ENCODE measurements at regions not wholly inside any gene's neighbourhood (a gene's known extent, or its start where the extent isn't known, plus 50 kb on each side); places are given as distances from the start of the nearest gene placed in this dataset.

- no peak for DNase-seq
- intact Hi-C loops (cut with DNase I), result no loop called here
These were observed 1028.3 kb downstream of the SORCS1 start for GRCh38 chr10:106136175-106136574.

GRCh38 chr10:106134326-106135000 is 1030.0 kb downstream of the SORCS1 start:
- intact Hi-C loops (cut with DNase I), result no loop called here
- DNase-seq, result no peak

GRCh38 chr10:106133451-106133850 is 1031.1 kb downstream of the SORCS1 start:
- intact Hi-C loops (cut with DNase I), result no loop called here
- no peak for DNase-seq

GRCh38 chr10:106132956-106133355 is 1031.5 kb downstream of the SORCS1 start:
- intact Hi-C loops (cut with DNase I), result no loop called here
- no peak for DNase-seq

GRCh38 chr10:106114656-106115186 is 1049.8 kb downstream of the SORCS1 start:
- intact Hi-C loops (cut with DNase I), result no loop called here
- DNase-seq, result no peak

- intact Hi-C loops (cut with DNase I), result no loop called here
- no peak for DNase-seq
These were observed 1053.3 kb downstream of the SORCS1 start for GRCh38 chr10:106111246-106111645.

GRCh38 chr10:106107706-106108105 is 1056.8 kb downstream of the SORCS1 start:
- intact Hi-C loops (cut with DNase I), result no loop called here

GRCh38 chr10:106106114-106106513 is 1058.4 kb downstream of the SORCS1 start:
- no peak for DNase-seq
- intact Hi-C loops (cut with DNase I), result no loop called here

More at GRCh38 chr10:106107706-106108105, 1056.8 kb downstream of the SORCS1 start:
- no peak for DNase-seq

- intact Hi-C loops (cut with DNase I), result no loop called here
- DNase-seq, result no peak
These were observed 1074.7 kb downstream of the SORCS1 start for GRCh38 chr10:106089855-106090254.

GRCh38 chr10:106086391-106086790 is 1078.1 kb downstream of the SORCS1 start:
- intact Hi-C loops (cut with DNase I), result no loop called here
- no peak for DNase-seq

- intact Hi-C loops (cut with DNase I), result no loop called here
These were observed 1080.9 kb downstream of the SORCS1 start for GRCh38 chr10:106083572-106083971.

GRCh38 chr10:106082865-106083264 is 1081.6 kb downstream of the SORCS1 start:
- DNase-seq, result no peak
- intact Hi-C loops (cut with DNase I), result no loop called here

More at GRCh38 chr10:106083572-106083971, 1080.9 kb downstream of the SORCS1 start:
- no peak for DNase-seq

GRCh38 chr10:106078895-106079576 is 1085.5 kb downstream of the SORCS1 start:
- no peak for DNase-seq
- intact Hi-C loops (cut with DNase I), result no loop called here

- DNase-seq, result peak in 11 of 42 donors; percentile 8 to 58 (median 24)
- intact Hi-C loops (cut with DNase I), result no loop called here
These were observed 1088.0 kb downstream of the SORCS1 start for GRCh38 chr10:106076496-106076895.

GRCh38 chr10:106053061-106053460 is 1111.4 kb downstream of the SORCS1 start:
- intact Hi-C loops (cut with DNase I), result no loop called here
- no peak for DNase-seq

- intact Hi-C loops (cut with DNase I), result no loop called here
- no peak for DNase-seq
These were observed 1120.0 kb downstream of the SORCS1 start for GRCh38 chr10:106044503-106044902.

GRCh38 chr10:106043863-106044262 is 1120.6 kb downstream of the SORCS1 start:
- intact Hi-C loops (cut with DNase I), result no loop called here

GRCh38 chr10:106038246-106038645 is 1126.3 kb downstream of the SORCS1 start:
- DNase-seq, result no peak
- intact Hi-C loops (cut with DNase I), result no loop called here

More at GRCh38 chr10:106043863-106044262, 1120.6 kb downstream of the SORCS1 start:
- no peak for DNase-seq

- intact Hi-C loops (cut with DNase I), result no loop called here
- no peak for DNase-seq
These were observed 1131.4 kb downstream of the SORCS1 start for GRCh38 chr10:106033065-106033464.

- intact Hi-C loops (cut with DNase I), result no loop called here
These were observed 1132.0 kb downstream of the SORCS1 start for GRCh38 chr10:106032450-106033002.

More at GRCh38 chr10:106032450-106033002, 1132.0 kb downstream of the SORCS1 start:
- no peak for DNase-seq

Measured in head of caudate nucleus (tissue), 42 donors.